H1 (cell line): ENCODE measurements at regions not wholly inside any gene's neighbourhood (a gene's known extent, or its start where the extent isn't known, plus 50 kb on each side); places are given as distances from the start of the nearest gene placed in this dataset.

Experiments
- BRCA1 ChIP-seq: IDR thresholded peaks from 2 replicates; pipeline ENCODE4 v1.6.1; 2012; ENCODE audit warnings: low read depth, low read length, improper control_type of control experiment
- CEBPB ChIP-seq: IDR thresholded peaks from 2 replicates; pipeline ENCODE4 v1.6.1; 2012; ENCODE audit warnings: low read depth, low read length
- CHD7 ChIP-seq: fragments of 300-600 bp; sonication (generic); IDR thresholded peaks from 2 replicates; pipeline ENCODE4 v1.7.1; 2012; ENCODE audit warnings: low read length, moderate library complexity, mild to moderate bottlenecking, inconsistent platforms; ENCODE audit not compliant: insufficient replicate concordance
- CTBP2 ChIP-seq: IDR thresholded peaks from 2 replicates; pipeline ENCODE4 v1.7.0; 2011; ENCODE audit warnings: borderline replicate concordance, mild to moderate bottlenecking, moderate library complexity, mixed read lengths, low read length; ENCODE audit not compliant: insufficient read depth, insufficient read length
- FOSL1 ChIP-seq: IDR thresholded peaks from 2 replicates; pipeline ENCODE4 v1.6.1; 2011; ENCODE audit warnings: mild to moderate bottlenecking, low read depth, low read length, moderate library complexity; ENCODE audit not compliant: insufficient read depth
- HDAC2 ChIP-seq, 2 experiments: fragments of 300-600 bp in 1 of 2; sonication (generic) in 1 of 2; IDR thresholded peaks; 2 replicates each; pipeline ENCODE4 v1.6.1; 2011 to 2012; ENCODE audit warnings: low read depth in 2 of 2, low read length in 2 of 2, mild to moderate bottlenecking in 2 of 2, moderate library complexity in 2 of 2, borderline replicate concordance in 1 of 2, inconsistent platforms in 1 of 2
- SIX5 ChIP-seq: IDR thresholded peaks from 2 replicates; pipeline ENCODE4 v1.6.1; 2011; ENCODE audit warnings: mild to moderate bottlenecking, low read depth, low read length
- SP1 ChIP-seq: IDR thresholded peaks from 2 replicates; pipeline ENCODE4 v1.6.1; 2011; ENCODE audit warnings: low read depth, low read length
- SP4 ChIP-seq: IDR thresholded peaks from 2 replicates; pipeline ENCODE4 v1.6.1; 2012; ENCODE audit warnings: low read length, inconsistent platforms
- TAF7 ChIP-seq: optimal IDR thresholded peaks from 2 replicates; pipeline ENCODE3; 2011; ENCODE audit warnings: low read depth, mild to moderate bottlenecking, inconsistent platforms, low read length, moderate library complexity, borderline replicate concordance

- no peak for TF ChIP-seq CHD7
- no peak for TF ChIP-seq BRCA1
- TF ChIP-seq SP4: no peak
- TF ChIP-seq FOSL1: no peak
- TF ChIP-seq TAF7: no peak
- TF ChIP-seq HDAC2 (IDR thresholded peaks at IDR 0.05; ENCODE audit: borderline replicate concordance in 1 of 2, low read depth in 2 of 2, low read length in 2 of 2): no peak
- TF ChIP-seq CEBPB: no peak
- TF ChIP-seq SIX5: no peak
- TF ChIP-seq SP1: no peak
- TF ChIP-seq CTBP2: no peak
Observed at GRCh38 chr5:33223563-33224284, 217.0 kb upstream of the TARS1 start (continued).
